ENCODE measurements at regions not wholly inside any gene's neighbourhood (a gene's known extent, or its start where the extent isn't known, plus 50 kb on each side); places are given as distances from the start of the nearest gene placed in this dataset.
"Not testable (repeated sequence)": the region's sequence is repeated elsewhere in the genome, so short reads cannot be mapped to it uniquely, and the experiment has no call there.

GRCh38 chr1:38497921-38498656, 361.5 kb downstream of the RRAGC start:
- Histone ChIP-seq H3K36me3 (ENCODE audit: control insufficient read depth in 4 of 4, insufficient read depth in 3 of 4, low read depth in 1 of 4, low read length in 3 of 4) (no peaks in the 10 kb centered on the region), H3K4me1 (ENCODE audit: control insufficient read depth in 4 of 4, insufficient read depth in 4 of 4, low read length in 3 of 4) (no peaks in the 10 kb centered on the region), H3K27ac (ENCODE audit: low read depth in 1 of 2, low read length in 2 of 2) (no peak overlapping the region), H3K27me3 (ENCODE audit: control insufficient read depth in 4 of 4, insufficient read depth in 4 of 4, low read length in 3 of 4) (peaks cover 0 to 7% (median 0%) of the 10 kb centered on the region in 4 donors), H3K9me3 (ENCODE audit: control insufficient read depth in 4 of 4, low read length in 3 of 4) (no peaks in the 10 kb centered on the region), H3K4me3 (ENCODE audit: low read depth in 1 of 3, low read length in 3 of 3) (no peak overlapping the region), H3K9ac (ENCODE audit: low read depth in 1 of 2, low read length in 2 of 2) (no peak overlapping the region)
- no peak for DNase-seq (ENCODE audit: low spot score)
- WGBS, result 57% methylated on average over 7 of the region's 7 CpGs
- no peak for TF ChIP-seq GABPA (IDR thresholded peaks at IDR 0.05 in 1 of 2, conservative IDR thresholded peaks at IDR 0.05 in 1 of 2)
- no peak for TF ChIP-seq FOXA1 (IDR thresholded peaks at IDR 0.05)
- no peak for TF ChIP-seq ATF3 (IDR thresholded peaks at IDR 0.05)
- no peak for TF ChIP-seq RXRA (IDR thresholded peaks at IDR 0.05)
- no peak for TF ChIP-seq CTCF (IDR thresholded peaks at IDR 0.05; ENCODE audit: low read depth, low read length, missing input control)
- no peak for TF ChIP-seq HNF4A (conservative IDR thresholded peaks at IDR 0.05)
- no peak for TF ChIP-seq YY1 (IDR thresholded peaks at IDR 0.05)
- TF ChIP-seq HNF4G (IDR thresholded peaks at IDR 0.05), result no peak
- no peak for TF ChIP-seq REST (IDR thresholded peaks at IDR 0.05)
- no peak for TF ChIP-seq MAX (IDR thresholded peaks at IDR 0.05)
- TF ChIP-seq JUND (IDR thresholded peaks at IDR 0.05), result no peak
- TF ChIP-seq ZBTB33 (IDR thresholded peaks at IDR 0.05), result no peak
- TF ChIP-seq EGR1 (IDR thresholded peaks at IDR 0.05; ENCODE audit: low read depth in 2 of 2), result no peak
- TF ChIP-seq NR2F2 (IDR thresholded peaks at IDR 0.05), result no peak
- TF ChIP-seq TAF1 (conservative IDR thresholded peaks at IDR 0.05), result no peak
- TF ChIP-seq FOXA2 (IDR thresholded peaks at IDR 0.05), result no peak
- TF ChIP-seq SP1 (IDR thresholded peaks at IDR 0.05), result no peak
- TF ChIP-seq RAD21 (IDR thresholded peaks at IDR 0.05), result no peak

- WGBS, result 61% methylated on average over 3 of the region's 3 CpGs
- not testable (repeated sequence) for H3K36me3 ChIP-seq (ENCODE audit: control insufficient read depth in 4 of 4, insufficient read depth in 3 of 4, low read depth in 1 of 4, low read length in 3 of 4); H3K27ac ChIP-seq (ENCODE audit: low read depth in 1 of 2, low read length in 2 of 2); H3K9ac ChIP-seq (ENCODE audit: low read depth in 1 of 2, low read length in 2 of 2); DNase-seq (ENCODE audit: low spot score); H3K9me3 ChIP-seq (ENCODE audit: control insufficient read depth in 4 of 4, low read length in 3 of 4); H3K27me3 ChIP-seq (ENCODE audit: control insufficient read depth in 4 of 4, insufficient read depth in 4 of 4, low read length in 3 of 4); H3K4me3 ChIP-seq (ENCODE audit: low read depth in 1 of 3, low read length in 3 of 3); H3K4me1 ChIP-seq (ENCODE audit: control insufficient read depth in 4 of 4, insufficient read depth in 4 of 4, low read length in 3 of 4)
Observed at GRCh38 chr1:38493306-38493705, 366.3 kb downstream of the RRAGC start.

Measured in liver (tissue), 8 donors.